ENCODE measurements at regions not wholly inside any gene's neighbourhood (a gene's known extent, or its start where the extent isn't known, plus 50 kb on each side); places are given as distances from the start of the nearest gene placed in this dataset.

DNA sequence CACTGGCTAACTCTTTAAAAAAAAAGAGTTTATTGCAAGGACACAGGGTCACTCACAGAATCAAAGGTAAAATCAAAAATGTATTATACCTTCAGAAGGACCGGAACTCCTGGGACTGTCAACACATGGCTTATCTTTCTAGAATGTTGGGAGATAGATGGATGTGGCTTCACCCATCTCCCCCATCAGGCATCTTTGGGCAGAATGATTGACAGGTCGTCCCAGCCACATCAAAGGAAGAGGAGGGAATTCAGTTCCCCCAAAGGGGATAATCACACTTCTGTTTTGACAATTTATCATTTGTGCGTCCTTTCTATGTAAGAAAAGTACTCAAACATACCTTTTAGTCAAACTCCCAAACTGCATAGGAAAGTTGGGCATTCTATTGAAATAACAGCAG is 228.6 kb upstream of the CDH5 start:
- no peak for DNase-seq (ENCODE audit: low spot score)

GRCh38 chr16:66136841-66137240 is 229.7 kb upstream of the CDH5 start:
- DNase-seq (ENCODE audit: low spot score): no peak

DNA sequence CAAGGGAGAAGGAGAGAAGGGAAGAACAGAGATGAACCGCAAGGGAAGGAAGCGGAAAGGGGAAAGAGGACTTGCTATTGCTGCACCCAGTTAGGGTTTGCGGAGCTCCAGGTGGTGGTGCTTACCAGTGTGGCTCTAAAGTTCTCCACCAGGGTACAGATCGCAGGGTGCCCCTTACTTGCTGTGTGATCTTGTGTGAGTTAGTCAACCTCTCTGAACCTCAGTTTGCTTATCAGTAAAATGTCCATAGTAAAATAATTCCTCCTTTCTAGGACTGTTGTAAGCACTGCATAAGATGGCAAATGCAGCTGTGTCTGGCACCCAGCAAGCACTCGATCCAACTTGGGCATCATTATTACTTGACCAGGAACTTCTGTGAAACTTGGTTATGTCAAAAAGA is 230.7 kb upstream of the CDH5 start:
- DNase-seq (ENCODE audit: low spot score): no peak

GRCh38 chr16:66135421-66135831 is 231.1 kb upstream of the CDH5 start:
- DNase-seq (ENCODE audit: low spot score): no peak

DNA sequence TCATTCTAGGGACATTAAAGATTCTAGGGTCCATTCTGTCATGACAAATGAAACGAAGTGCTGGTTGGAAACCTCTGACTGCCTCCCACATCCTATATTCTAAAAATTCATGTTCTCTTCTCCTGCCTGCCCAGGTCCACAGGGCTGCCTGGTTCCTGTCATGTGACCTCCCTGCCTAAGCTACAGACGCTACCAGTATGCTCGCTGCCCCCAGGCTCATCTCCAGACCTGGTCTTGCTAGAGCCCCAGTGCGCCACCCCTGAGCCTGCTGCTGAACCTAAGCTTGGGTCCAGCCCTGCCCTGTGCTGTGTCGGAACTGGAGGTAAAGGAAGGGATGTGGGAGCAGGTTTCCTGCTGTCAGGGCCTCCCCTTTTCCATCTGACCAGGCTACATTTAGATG is 231.6 kb upstream of the CDH5 start:
- DNase-seq (ENCODE audit: low spot score): no peak

- DNase-seq (ENCODE audit: low spot score): no peak
Measured at GRCh38 chr16:66133643-66134338, 232.7 kb upstream of the CDH5 start.

DNA sequence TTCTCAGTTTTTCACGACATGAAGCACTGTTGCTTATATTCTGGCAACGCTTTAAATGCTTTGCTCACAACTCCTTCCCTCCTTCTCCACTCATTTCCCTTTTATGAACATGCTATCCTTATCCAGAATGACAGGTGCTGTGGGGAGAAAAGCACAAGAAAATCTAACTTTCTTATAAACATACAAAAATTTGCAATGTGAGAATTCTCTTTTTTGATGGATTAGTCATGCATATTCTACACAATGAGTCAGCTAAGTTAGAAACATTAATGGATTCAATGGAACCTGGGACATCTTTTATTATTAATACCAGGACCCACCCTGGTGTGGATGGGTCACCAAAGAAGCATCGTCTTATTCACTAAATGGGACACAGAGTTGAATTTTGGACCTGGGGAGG is 234.6 kb upstream of the CDH5 start:
- DNase-seq (ENCODE audit: low spot score): no peak

- DNase-seq (ENCODE audit: low spot score): no peak
Measured at GRCh38 chr16:66131156-66131807, 235.2 kb upstream of the CDH5 start.

DNA sequence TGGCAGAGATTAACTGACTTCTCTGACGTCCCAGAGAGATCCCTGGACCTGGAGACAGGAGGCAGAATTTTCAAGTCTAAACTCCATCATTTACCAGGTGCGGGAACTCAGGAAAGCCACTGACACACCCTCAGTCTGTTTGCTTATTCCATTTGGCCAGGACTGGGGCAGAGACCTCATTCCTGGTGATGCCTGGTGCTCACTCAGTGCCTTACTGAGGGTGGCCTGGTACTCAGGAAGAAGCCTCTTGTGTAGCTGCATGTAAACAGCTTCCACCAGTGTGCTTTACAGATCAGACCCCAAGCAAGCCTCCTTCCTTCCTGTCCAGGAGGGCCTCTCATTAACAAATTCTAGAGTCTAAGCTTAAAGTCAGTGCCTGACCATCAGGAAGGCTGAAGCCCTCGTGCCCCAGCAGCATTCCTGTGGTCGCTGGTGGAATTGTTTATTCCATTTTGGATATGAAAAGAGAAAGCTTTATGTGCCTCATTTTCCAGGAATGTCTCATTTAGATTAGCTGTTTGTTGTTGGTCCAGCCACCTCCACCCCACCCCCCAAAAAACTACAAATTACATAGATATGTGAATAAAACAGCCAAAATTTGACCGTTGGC is 236.1 kb upstream of the CDH5 start:
- DNase-seq (ENCODE audit: low spot score): no peak

GRCh38 chr16:66129196-66129595 is 237.3 kb upstream of the CDH5 start:
- DNase-seq (ENCODE audit: low spot score): no peak

DNA sequence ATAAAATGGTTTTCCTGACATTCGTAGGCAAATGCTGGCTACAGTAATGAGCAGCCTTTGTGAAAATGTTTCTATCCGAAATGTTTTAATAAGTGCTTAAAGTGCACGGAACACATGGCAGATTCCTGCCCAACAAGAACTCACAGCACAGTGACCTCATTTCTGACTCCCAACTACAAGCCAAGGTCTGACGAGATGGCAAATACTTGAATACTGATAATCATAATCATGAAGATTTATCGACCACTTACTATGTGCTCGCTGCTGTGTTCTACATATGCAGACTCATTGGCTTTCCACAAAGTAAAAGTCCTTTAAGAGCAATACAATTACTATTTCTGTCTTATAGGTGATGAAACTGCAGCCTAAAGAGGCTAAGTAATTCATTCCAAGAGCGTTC is 238.1 kb upstream of the CDH5 start:
- no peak for DNase-seq (ENCODE audit: low spot score)

DNA sequence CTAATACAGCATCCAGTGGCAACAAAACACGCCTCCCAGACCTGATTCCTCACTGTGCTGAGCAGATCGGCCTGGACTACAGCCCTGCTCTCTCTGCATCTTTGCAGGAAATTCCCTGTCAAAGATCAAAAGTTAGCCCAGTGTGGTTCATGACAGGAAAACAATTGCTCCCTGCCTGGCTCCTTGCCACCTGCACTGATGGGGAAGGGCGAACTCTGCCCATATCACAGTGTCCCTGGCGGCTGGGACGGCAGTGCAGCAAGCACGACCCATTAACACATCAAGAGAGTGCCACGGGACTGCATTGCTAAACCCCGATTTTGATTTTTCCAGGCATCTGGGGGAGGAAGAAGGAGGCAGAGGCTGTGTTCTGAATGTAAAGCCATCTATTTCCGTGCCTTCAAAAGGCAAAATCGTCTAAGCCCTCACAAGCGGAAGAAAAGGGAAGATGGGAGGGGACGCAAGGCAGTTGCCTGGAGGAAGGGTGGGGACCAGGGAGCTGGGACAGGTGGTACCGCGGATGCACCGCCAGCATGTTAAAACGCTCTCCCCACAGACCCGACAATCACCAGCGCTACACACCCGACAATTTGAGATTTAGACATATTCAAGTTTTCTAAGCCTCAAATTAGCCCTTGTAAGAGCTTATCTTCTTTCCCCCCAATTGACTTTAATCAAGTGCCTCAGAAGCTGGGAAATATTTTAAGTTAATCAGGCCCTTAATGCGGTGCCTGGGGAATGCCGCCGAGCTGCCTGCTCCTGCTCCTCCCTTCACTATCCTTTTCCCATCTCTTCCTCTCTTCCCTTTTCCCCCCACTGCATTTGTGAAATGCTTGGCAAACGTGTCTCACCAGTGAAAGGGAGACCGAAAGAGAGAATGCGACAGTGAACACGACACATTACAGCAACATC is 238.8 kb upstream of the CDH5 start:
- no peak for DNase-seq (ENCODE audit: low spot score)

- no peak for DNase-seq (ENCODE audit: low spot score)
Measured at GRCh38 chr16:66121466-66121865, 245.0 kb upstream of the CDH5 start.

DNA sequence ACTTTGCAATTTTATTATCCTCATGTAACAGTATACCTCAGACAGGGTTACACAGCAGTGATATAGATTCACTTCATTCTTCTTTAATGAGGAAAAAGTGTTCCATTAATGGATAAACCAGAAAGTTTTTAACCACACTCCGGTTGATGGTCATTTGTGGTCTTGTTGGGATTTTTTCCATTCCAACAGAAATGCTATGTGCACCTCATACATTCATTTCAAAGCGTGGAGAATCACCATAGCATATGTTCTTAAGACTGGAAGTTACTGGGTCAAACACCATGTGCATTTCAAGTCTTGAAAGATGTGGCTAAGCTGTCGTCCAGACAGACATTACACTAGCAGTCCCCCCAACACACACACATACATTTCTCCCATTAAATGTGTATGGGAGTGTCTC is 245.8 kb upstream of the CDH5 start:
- no peak for DNase-seq (ENCODE audit: low spot score)

GRCh38 chr16:66116163-66117002 is 250.1 kb upstream of the CDH5 start:
- DNase-seq (ENCODE audit: low spot score): no peak

DNA sequence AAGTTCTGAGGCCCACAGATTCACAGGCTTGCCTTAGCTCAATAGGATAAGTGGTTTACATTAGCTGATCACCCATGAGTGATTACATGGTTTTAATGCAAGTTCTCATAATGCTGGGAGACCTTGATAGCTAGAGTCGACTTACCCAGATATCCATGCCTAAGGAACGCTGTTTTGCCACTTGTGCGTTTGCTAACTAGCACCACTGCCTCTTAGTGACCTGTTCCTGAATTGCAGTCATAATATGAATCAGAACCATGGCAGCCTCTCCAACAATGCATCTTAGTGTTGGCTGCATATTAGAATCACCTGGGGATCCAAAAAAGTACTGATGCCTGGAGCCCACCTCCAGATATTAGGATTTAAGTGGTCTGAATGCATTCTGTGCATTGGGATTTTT is 251.1 kb upstream of the CDH5 start:
- no peak for DNase-seq (ENCODE audit: low spot score)

DNA sequence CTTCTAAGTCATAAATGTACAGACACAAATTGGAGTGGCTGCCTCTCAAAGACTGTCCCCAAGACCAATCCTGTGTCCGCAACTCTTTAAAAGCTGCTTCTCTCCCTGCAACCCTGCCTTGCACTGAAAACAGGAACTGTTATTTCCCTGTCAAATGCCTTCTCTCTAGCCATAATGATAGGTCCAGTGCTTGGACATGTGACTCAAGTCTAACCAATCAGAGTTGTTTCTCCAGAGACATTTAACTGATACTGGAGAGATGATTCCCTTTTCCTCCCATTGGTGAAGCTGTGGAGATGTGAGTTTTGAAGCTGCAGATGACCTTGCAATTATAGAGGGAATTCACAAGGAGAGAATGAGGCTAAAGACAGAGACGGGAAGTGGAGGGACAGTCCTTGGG is 253.3 kb upstream of the CDH5 start:
- no peak for DNase-seq (ENCODE audit: low spot score)

- no peak for DNase-seq (ENCODE audit: low spot score)
Measured at GRCh38 chr16:66109677-66110076, 256.8 kb upstream of the CDH5 start.

DNA sequence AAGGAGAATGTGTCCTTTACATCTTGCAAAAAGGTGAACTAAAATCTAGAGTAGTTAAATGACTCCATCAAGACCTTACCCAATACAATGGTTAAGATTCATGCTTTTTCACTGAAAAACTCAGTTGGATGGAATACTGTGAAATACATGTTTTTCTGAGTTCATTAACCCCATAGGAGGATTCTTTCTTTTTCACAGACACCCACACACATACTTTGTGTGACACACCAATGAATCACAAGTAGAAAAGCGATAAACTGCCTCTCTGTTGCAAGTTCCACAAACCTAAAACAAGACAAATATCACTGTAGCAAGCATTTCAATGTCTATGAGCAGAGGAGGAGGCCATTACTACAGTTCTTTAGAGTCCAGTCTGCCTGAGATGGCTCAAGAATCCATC is 258.8 kb upstream of the CDH5 start:
- no peak for DNase-seq (ENCODE audit: low spot score)

GRCh38 chr16:66103211-66103610 is 263.3 kb upstream of the CDH5 start:
- DNase-seq (ENCODE audit: low spot score): no peak

GRCh38 chr16:66099306-66099705 is 267.2 kb upstream of the CDH5 start:
- DNase-seq (ENCODE audit: low spot score): no peak

DNA sequence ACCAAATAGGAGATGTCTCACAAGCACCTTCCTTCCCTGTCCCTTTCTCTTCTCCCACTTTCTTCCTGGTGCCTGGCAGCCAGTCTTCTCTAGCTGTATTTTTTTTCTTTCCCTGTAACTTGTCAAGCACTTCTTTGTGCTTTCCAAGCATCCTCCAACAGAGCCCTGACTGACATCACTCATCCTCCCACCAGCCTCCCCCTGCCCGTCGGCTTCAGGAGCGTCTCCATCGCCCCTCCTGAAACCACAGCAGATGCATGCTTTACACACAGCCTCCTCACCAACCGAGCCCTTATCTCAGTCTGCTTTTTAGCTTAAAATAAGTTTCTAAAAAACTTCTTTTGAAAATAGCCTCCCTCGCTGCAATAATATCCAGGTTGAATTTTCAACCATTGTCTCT is 268.7 kb upstream of the CDH5 start:
- no peak for DNase-seq (ENCODE audit: low spot score)

Measured in LoVo (cell line).